Myocyte (in vitro differentiated cells): ENCODE measurements at regions not wholly inside any gene's neighbourhood (a gene's known extent, or its start where the extent isn't known, plus 50 kb on each side); places are given as distances from the start of the nearest gene placed in this dataset.
A peak's percentile ranks its signal among the peaks of the same experiment; 100 is the strongest.

Experiments used
- DNase-seq: peaks from one replicate; pipeline ENCODE4 v3.0.0-alpha.2; 2012; ENCODE audit warnings: low read depth

DNA sequence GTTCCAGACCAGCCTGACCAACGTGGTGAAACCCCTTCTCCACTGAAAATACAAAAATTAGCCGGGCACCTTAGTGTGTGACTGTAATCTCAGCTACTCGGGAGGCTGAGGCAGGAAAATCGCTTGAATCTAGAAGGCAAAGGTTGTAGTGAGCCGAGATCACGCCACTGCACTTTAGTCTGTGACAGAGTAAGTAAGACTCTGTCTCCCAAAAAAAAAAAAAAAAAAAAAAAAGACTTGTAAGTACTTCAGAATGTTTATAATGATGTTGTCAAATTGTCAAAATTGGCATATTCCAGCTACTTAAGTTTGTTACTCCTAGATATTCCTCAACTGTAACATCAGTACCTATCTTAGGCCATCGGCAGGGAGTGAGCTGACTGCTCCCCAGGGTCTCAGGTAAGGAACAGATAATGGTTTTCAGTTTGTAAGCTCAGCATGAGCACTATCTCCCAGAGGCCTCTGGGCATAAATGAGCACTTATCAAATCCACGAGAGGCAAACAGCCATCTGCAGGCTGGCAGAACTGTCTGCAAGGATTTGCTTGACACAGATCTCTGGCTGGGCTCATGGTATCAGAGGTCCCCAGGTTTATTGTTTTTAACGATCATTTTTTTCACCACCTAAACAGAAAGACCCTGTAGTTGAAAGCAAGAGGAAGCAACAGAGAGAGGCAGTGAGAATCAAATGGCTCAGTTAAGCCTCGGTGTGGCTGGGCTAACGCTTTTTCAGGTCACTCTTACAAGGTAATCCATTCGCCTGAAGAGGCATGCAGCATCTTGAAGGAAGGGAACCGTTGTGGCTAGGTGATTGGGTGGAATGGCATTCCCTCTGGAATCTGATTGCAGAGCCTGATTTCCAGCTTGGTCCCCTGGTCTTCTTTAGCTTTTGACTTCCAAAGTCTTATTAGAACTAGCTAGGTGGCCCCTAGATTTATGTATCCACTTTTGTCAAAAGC, 115.9 kb downstream of the LY86 start:
- DNase-seq = no peak

DNA sequence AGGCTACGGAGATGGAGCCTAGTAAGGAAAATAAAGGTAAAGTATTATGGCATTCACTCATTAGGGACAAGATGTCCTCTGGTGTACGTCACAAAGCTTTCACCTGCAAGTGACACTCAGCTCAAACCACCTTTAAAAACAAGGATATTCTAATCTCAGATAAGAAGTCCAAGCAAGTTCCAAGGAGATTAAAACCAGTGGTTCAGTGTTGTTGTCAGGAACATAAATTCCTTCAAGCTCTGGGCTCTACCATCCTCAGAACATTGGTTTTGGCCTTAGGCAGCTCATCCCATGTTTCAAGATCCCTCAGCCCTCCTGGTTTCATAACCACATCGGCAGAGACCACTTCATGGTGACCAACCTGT, 116.5 kb downstream of the LY86 start:
- DNase-seq = no peak

DNA sequence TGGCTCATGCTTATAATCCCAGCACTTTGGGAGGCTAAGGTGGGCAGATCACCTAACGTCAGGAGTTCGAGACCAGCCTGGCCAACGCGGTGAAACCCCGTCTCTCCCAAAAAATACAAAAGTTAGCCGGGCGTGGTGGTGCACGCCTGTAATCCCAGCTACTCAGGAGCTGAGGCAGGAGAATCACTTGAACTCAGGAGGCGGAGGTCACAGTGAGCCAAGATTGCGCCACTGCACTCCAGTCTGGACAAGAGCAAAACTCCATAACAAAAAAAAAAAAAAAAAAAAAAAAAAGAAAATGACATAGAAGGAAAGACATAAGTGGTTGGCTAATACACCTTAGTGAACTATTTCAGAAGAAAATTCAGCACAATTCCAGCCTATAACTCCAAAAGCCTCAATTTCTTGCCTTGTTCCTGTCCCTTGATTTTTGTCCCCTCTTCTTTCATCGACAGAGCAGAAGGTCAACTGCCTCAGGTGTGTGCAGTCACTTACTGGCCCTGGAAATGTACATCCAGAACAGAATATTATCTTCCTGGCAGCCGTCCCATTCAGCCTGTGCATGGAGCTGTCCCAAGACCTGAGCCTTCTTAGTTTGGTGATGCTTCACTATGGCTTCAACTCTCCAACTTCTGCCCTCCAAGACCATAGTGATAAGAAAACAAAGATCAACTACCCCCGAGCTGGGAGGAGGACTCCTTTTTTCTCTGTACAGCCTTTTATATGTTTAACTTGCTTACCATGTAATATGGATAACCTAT, 117.6 kb downstream of the LY86 start:
- DNase-seq = no peak

DNA sequence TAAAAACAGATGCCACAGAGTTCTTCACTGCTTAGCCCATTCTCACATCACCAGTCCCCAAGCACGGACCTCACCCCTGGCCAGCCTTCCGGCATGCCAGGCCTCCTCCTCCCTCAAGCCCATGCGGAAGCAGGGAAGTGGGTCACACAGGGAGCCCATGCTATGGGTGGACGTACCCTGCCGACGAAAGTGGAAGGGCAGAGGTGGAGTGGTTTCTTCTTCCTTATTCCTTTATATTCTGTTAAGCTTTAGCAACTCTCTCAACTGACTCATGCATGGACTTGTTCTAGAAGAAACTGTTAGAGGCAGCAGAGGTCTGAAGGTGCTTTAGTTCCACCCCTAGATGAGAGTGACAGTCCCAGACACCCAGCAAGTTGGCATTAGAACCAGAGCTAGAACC, 118.6 kb downstream of the LY86 start:
- DNase-seq = no peak

DNA sequence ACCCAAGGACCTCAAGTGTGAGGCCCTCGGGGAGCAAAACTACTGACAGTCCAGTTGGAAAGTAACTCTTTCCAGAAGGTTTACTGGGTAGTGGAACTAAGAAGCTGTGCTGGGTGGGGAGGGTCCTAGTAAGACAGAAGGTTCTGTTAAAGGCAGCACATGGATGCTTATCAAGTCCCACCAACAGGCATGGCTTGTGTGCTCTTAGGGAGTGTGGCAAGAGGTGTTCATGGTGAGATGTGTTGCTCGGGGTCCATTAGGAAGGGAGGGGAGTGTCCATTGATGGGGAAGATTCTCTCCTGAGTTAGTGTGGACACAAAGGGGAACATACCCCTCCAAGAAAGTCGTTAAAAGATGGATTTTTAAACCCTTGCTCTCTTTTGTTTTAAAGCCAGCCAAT, 120.6 kb downstream of the LY86 start:
- DNase-seq = no peak

DNA sequence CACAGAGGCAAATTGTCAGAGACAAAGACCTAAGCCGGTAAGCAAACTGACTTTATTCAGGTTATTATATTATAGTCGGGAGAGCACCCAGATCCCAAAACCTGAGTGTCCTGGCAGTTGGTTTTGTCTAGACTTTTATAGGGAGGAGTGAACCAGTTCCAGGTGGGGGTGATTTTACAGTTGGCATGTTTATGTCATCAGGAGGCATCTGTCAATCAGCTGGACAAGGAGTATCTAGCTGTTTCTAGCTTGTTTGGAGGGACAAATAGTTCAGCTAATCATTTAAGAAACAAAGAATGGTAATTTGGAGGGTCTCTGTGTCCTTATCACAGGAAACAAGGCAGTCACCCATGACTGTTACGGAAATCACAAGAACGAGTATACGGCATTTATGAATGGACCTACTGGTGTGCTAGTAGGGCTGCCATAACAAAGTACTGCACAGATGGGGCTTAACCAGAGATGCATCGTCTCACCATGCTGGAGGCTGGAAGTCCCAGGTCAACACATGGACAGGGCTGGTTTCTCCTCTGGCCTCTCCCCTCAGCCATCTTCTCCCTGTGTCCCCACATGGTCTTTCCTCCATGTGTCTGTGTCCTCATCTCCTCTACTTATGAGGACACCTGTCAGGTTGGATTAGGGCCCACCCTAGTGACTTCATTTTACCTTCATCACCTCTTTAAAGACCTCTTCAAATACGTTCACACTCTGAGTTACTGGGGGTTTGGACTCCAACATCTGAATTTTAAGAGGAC, 122.7 kb downstream of the LY86 start:
- DNase-seq = no peak

DNA sequence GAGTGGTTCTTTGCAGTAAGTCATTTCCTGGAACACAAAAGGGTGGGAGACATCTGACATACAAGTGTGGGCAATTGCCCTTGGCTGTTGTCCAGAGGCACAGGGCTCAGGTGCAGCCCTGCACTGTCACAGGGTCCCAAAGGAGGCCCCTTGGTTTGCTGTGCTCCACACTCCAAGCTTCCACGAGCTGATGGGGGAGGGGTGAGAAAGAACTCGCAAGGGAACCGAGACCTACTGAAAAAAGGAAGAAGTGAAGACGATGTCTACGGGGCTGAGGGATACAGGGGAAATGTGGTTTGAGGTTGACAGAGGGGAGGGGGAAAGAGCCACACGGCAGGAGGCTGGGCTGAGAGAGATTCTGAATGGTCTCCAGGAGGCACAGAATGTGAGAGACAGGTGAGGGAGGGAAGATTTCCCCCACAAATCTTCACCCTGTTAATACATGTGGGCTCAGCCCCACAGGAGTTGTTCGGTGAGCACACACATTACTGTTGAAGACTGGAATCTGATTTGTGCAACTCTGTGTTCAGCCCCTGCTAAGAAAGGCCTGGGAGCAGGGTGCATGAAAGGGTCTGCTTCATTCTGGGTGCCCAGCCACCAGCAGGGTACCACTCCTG, 123.4 kb downstream of the LY86 start:
- no peak for DNase-seq

DNA sequence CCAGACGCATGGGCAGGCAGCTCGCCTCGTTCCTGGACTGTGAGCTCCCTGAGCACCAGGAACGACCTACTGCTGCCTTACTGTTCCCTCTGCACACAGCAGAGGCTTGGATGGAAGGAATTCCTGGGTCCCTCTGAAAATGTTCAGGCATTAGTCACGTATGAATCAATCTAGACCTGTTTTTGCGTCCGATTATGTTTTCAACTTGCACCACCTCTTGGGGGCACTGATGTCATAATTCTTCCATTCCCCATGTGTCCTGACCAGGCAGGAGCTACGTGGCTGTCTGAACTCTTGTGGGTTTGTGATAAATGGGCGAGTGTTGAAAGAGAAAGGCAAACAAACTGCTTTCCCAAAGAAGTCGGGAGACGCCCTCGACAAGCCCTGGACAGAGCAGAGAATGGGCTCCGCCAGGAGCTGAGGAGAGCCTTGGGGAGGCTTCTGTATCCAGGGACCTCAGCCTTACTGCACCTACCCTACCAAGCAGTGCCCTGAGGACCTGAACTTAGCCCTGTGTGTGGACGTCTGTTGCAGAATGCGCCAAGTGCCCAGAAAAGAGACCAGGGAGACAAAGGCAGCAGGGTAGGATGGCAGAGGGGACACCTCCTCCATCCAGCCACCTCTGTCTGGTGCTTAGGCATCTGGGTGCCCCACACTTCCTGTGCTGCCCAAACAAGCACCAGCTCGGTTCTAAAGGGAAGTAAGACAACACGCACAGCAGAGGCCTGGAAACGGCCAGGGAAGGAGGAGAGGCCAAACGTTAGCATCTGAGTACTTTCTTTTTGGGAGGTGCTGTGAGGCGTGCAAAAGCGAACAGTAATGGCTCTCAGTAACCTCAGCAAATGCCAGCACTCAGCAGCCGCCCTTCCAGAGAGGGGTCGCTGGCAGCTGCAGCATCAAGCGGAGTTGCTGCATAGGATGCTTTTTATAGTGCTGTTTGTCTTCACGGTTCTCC, 124.2 kb downstream of the LY86 start:
- DNase-seq = peak; percentile 80

DNA sequence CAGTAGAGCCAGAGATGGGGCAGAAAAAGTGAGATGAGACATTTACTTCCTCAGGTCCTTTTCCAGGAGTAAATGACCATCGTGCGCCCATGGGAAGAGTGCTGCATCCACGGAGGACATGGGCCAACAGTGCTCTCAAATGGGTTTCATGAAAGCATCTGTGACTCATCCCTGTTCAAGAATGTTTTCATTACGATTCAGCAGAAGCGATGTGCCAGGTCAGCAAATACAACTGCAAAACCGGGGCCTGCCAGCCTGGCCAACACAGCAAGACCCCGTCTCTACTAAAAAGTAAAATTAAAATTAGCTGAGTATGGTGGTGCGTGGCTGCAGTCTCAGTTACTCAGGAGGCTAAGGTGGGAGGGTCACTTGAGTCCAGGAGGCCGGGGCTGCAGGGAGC, 125.1 kb downstream of the LY86 start:
- DNase-seq = no peak

DNA sequence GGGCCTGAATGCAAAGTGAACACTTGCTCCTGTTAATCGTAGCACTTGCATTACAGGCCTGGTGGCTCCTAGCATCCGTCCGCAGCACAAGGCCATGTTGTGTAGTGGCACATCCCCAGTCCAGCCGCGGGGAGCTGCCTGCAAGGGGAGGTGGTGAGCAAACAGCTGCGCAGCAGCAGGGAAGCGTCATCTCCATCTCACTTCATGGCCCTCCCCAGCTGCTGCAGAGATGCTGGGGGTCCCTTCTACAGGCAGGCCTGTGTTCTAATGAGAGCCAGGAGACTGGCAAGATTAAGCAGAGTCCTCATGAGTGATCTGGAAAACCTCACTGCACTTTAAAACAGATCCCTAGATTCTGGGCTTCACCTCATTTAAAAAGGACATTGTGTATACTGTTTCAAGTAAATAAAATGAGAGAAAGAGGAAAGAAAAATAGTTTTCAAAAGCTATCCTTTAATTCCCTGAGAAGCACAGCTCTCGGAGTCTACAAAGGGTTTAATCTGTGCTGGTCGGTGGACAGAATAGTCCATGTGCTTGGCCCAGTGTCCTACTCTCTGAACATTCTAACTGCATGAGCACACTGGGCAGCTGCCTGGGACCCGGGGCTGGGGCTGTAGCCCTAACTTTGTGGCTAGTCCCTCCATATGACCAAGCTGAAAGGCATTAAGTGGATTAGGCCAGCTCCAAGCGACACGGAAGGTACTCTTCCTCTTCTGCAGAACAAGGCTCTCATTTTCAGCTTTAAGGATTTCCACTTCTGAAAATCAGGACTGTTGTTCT, 125.8 kb downstream of the LY86 start:
- peak; percentile 75 for DNase-seq

DNA sequence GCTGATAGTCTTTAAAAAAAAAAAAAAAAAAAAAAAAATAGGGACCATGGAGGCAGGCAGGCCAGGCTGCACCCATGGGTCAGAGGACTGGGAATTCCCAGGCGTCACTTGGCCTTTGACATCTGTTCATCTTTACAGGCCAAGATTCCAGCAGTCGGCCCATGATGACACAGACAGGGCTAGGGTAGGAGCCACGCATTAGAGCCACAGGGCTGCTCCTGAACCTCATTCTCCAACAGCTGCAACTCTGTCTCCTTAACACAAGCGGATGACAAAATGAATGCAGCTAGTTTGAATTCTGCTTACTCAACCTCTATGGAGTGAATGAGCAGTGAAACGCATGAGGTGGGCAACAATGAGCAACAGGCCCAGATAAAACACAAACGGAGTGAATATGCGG, 126.4 kb downstream of the LY86 start:
- peak; percentile 88 for DNase-seq

DNA sequence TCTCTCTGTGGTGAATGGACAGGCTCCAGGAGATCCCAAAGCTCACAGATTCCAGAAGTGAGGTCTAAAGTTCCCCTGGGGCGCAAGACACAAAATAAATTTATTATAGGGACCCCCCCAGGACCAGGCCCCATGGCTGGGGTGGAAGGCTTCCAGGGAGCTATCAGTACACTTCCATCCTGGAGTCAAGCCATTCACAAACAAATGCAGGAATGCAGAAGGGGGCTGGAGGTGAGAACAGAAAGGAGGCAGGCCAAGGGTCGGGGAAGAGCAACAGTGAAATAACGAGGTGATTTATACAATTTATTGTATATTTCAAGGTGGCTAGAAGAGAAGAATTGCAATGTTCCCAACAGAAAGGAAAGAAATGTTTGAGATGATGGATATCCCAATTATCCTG, 126.9 kb downstream of the LY86 start:
- no peak for DNase-seq

DNA sequence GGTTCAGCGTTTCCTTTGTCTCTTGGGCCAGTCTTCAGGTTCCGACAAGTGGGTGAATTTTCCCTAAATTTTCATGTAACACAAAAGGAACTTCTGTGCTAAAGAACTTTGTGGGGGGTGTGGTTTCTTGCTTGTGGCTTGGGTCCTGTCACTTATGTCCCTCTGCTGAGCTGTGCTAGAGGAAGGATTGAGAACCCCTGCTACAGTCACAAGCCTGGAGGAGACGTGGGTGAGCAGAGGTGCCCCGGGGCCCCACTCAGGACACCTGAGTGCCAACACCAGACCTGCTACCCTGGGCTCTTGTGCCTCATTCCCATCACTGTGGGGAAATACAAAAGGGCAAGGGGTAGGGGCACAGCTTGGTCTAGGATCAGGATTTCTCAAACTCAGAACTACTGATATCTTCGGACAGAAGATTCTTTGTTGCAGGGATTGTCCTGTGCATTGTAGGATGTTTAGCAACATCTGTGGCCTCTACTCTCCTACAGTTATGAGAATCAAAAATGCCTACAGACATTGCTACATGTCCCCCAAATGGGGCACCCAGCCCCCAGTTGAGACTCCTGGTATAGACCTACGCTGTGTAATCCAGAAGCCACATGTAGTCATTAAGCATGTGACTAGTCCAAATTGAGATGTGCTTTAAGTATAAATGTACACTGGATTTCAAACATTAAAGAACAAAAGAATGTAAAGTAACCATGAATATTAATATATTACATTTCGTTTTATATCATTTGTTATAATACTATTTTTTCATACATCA, 128.7 kb downstream of the LY86 start:
- no peak for DNase-seq

DNA sequence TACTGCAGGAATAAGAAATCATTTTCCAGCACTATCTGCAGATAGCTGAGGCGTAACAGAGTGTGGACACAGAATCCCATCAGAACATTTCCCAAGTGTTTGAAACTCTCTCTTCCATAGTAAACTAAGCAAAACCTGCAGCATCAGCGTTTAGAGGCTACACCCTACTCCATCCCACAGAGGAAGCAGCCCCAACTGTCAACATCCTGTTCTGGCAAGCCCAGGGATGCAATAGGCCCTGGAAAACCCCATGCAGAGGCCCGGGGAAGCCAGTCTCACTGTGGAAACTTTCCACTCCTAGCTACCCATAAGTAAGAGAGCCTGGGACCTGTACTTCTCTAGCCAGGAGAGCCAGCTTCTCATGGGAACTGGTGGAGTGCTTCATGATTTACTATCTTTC, 129.4 kb downstream of the LY86 start:
- no peak for DNase-seq

DNA sequence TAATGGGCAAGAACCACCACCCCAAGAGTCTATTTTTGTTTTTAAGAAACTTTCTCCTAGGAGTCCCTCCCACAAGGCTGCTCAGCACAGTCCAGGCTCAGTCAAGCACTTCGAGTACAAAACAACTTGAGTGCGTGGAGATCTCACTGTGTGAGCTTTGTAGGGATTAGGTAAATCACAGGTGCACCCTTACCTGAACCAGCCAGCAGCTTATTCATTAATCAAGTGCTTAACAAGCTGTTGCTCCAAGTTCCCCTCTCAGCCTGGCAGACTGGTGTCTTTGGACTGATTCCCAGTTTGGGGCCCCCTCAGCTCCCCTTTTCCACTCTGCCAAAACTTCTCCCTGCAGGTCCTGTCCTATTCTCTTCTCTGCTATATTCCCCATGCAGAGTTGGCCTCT, 133.1 kb downstream of the LY86 start:
- DNase-seq = no peak

DNA sequence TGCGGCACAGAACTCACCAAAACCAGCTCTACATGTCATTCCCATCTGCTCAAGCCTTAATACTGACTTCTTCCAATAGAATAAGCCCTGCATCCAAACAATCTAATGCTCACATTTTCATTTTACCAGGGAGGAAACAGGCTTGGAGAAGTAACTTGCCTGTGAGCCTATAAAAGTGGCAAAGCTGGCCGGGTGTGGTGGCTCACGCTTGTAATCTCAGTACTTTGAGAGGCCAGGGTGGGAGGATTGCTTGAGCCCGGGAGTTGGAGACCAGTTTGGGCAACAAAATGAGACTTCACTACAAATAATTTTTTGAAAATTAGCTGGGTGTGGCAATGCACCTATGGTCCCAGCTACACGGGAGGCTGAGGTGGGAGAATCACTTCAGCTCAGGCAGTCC, 133.7 kb downstream of the LY86 start:
- no peak for DNase-seq

DNA sequence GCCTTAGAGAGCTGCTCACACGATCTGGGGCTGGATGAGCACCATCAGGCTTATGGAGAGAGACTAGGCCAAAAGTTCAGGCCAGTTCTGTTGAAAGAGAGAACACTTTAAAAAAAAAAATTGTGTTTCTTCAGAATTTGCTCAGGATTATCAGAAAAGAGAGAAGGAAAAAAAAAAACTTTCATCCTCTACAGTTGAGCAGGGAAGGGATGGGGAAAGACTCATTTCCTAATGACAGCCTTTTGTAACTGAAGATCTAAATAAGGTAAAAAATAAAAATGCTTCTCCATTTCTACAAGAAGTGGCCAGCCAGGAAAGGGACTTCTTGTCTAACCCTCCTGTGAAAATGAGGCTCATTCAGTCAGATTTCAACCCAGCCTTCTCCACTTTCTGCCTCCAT, 134.8 kb downstream of the LY86 start:
- no peak for DNase-seq

DNA sequence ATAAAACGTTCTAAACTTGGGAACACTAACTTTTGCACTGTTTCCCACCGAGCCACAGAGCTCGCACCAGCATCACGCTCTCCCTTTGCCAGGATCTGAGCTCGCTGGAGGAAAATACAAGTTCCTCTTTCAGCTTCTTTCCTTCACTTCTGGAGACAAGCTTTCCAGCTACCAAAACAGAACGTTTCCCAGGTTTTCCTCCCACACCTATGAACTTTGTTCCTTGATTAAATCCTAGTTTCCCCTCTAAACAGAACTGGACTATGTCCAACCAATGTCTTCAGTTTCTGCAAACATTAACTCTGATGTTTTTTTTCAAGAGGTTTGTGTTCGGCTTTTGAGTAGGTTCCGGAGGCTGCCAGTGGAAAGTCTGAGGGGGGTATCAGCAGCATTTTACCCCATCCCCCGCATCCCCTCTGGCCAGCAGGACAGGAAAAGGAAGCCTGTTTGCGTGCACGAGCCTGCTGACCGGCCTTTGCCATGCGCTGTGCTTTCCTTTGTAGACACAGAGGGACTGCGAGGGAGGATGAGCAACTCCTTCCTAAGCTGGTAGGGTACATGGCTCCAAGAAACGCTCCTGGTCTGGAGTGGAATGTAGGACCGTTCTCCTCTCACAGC, 135.5 kb downstream of the LY86 start:
- DNase-seq = no peak
